Right lobe of liver (tissue), 6 donors: ENCODE measurements at regions not wholly inside any gene's neighbourhood (a gene's known extent, or its start where the extent isn't known, plus 50 kb on each side); places are given as distances from the start of the nearest gene placed in this dataset.

Experiments
- ATAC-seq, 4 donors: fragments of 200-7000 bp; cut with Tn5 transposase; one replicate each; pipeline ENCODE4 v1.9.1; 2020; ENCODE audit warnings: mild to moderate bottlenecking in 4 of 4, moderate library complexity in 4 of 4
- DNase-seq, 3 donors: peaks; one replicate each; pipeline ENCODE4 v3.0.0-alpha.2; 2020
- H3K27ac ChIP-seq, 3 donors: fragments of 200-600 bp; one replicate each; pipeline ENCODE4 v1.8.0; 2022
- H3K27me3 ChIP-seq, 2 donors: fragments of 200-600 bp; one replicate each; pipeline ENCODE4 v1.8.0; 2022
- H3K36me3 ChIP-seq, 4 donors: fragments of 200-600 bp; sonication (generic) in 1 of 4; one replicate each; pipeline versions ENCODE4 v1.5.1 to v1.8.0; 2017 to 2022; ENCODE audit warnings: control low read depth in 1 of 4
- H3K4me1 ChIP-seq, 4 donors: fragments of 200-600 bp; sonication (generic) in 1 of 4; one replicate each; pipeline versions ENCODE4 v1.5.1 to v1.8.0; 2017 to 2022; ENCODE audit warnings: control low read depth in 1 of 4
- H3K4me3 ChIP-seq, 3 donors: fragments of 200-600 bp; one replicate each; pipeline ENCODE4 v1.8.0; 2022
- H3K9me3 ChIP-seq, 4 donors: fragments of 200-600 bp; sonication (generic) in 1 of 4; one replicate each; pipeline versions ENCODE4 v1.5.1 to v1.8.0; 2017 to 2022; ENCODE audit warnings: control low read depth in 1 of 4
- CTCF ChIP-seq, 4 donors: fragments of 200-600 bp in 3 of 4; fragments of 450-650 bp in 1 of 4; IDR thresholded peaks; one replicate each; pipeline versions ENCODE4 v1.5.1 to v1.8.0; 2016 to 2022; ENCODE audit warnings: antibody characterized with exemption in 4 of 4, mild to moderate bottlenecking in 2 of 4
- POLR2A ChIP-seq: fragments of 450-650 bp; IDR thresholded peaks from one replicate; pipeline ENCODE4 v1.6.1; 2017; ENCODE audit warnings: antibody characterized with exemption, mild to moderate bottlenecking
- WGBS: methylation state at CpG from one replicate; pipeline ENCODE4 v1.1.6; 2018; ENCODE audit warnings: low coverage, low lambda C conversion rate; ENCODE audit not compliant: insufficient coverage; ENCODE audit errors: missing lambda C conversion rate; 5-methylcytosine and 5-hydroxymethylcytosine counted together
- intact Hi-C, 2 donors: fragments of 100-400 bp; cut with DNase I; formaldehyde crosslinking; loops; one replicate each; pipeline versions ENCODE4 v1.11.2 to v1.14.1; 2022
- donor health status: DM: no; HTN: yes; CAD: no.
- donor health status: DM: no; HTN: no; CAD: no.
- donor health status: DM: no; HTN: no; CAD: no.
- donor health status: DM: no; HTN: yes; CAD: no.
- donor health status: DM: no; HTN: yes; CAD: no.

- Histone ChIP-seq H3K9me3 (no peaks in the 10 kb centered on the region), H3K27me3 (no peaks in the 10 kb centered on the region), H3K4me3 (no peak overlapping the region), H3K27ac (no peak overlapping the region), H3K4me1 (no peaks in the 10 kb centered on the region), H3K36me3 (no peaks in the 10 kb centered on the region)
- intact Hi-C loops = no loop called here
- DNase-seq = no peak
- no peak for ATAC-seq
- TF ChIP-seq POLR2A (no peak), CTCF (IDR thresholded peaks at IDR 0.05) (no peak)
Observed at GRCh38 chr13:73687929-73688328, 446.3 kb downstream of the KLF12 start.

- Histone ChIP-seq H3K4me1 (no peaks in the 10 kb centered on the region), H3K27me3 (no peaks in the 10 kb centered on the region), H3K4me3 (no peak overlapping the region), H3K9me3 (no peaks in the 10 kb centered on the region), H3K36me3 (no peaks in the 10 kb centered on the region), H3K27ac (no peak overlapping the region)
- ATAC-seq (no peak), DNase-seq (no peak)
- intact Hi-C loops = no loop called here
- no peak for TF ChIP-seq CTCF (IDR thresholded peaks at IDR 0.05)
- no peak for TF ChIP-seq POLR2A
- 90% methylated on average over 4 of the region's 4 CpGs for WGBS
Observed at GRCh38 chr13:73687087-73687486, 447.1 kb downstream of the KLF12 start.

- H3K4me3 ChIP-seq = no peak overlapping the region
- no peaks in the 10 kb centered on the region for H3K27me3 ChIP-seq
- H3K9me3 ChIP-seq = no peaks in the 10 kb centered on the region
- no peak for DNase-seq
- intact Hi-C loops = no loop called here
- no peaks in the 10 kb centered on the region for H3K36me3 ChIP-seq
- ATAC-seq = no peak
- WGBS = 89% methylated on average over 11 of the region's 11 CpGs
- H3K4me1 ChIP-seq = no peaks in the 10 kb centered on the region
- TF ChIP-seq POLR2A = no peak
- no peak for TF ChIP-seq CTCF (IDR thresholded peaks at IDR 0.05)
- H3K27ac ChIP-seq = no peak overlapping the region
Observed at GRCh38 chr13:73684750-73685149, 449.5 kb downstream of the KLF12 start.

- no peaks in the 10 kb centered on the region for H3K4me1 ChIP-seq
- 85% methylated on average over 3 of the region's 3 CpGs for WGBS
- no peaks in the 10 kb centered on the region for H3K36me3 ChIP-seq
- no peak overlapping the region for H3K27ac ChIP-seq
- no peak for DNase-seq
- intact Hi-C loops = no loop called here
- H3K9me3 ChIP-seq = no peaks in the 10 kb centered on the region
- ATAC-seq = no peak
- no peaks in the 10 kb centered on the region for H3K27me3 ChIP-seq
- no peak for TF ChIP-seq POLR2A
- no peak for TF ChIP-seq CTCF (IDR thresholded peaks at IDR 0.05)
- no peak overlapping the region for H3K4me3 ChIP-seq
Observed at GRCh38 chr13:73684286-73684685, 449.9 kb downstream of the KLF12 start.

- Histone ChIP-seq H3K27me3 (no peaks in the 10 kb centered on the region), H3K9me3 (no peaks in the 10 kb centered on the region), H3K27ac (no peak overlapping the region), H3K4me1 (no peaks in the 10 kb centered on the region), H3K4me3 (no peak overlapping the region), H3K36me3 (no peaks in the 10 kb centered on the region)
- 90% methylated on average over 3 of the region's 3 CpGs for WGBS
- no peak for TF ChIP-seq POLR2A
- no peak for TF ChIP-seq CTCF (IDR thresholded peaks at IDR 0.05)
- no peak for ATAC-seq
- intact Hi-C loops = no loop called here
- no peak for DNase-seq
Observed at GRCh38 chr13:73683746-73684145, 450.5 kb downstream of the KLF12 start.
